ENCODE measurements at regions not wholly inside any gene's neighbourhood (a gene's known extent, or its start where the extent isn't known, plus 50 kb on each side); places are given as distances from the start of the nearest gene placed in this dataset.

DNA sequence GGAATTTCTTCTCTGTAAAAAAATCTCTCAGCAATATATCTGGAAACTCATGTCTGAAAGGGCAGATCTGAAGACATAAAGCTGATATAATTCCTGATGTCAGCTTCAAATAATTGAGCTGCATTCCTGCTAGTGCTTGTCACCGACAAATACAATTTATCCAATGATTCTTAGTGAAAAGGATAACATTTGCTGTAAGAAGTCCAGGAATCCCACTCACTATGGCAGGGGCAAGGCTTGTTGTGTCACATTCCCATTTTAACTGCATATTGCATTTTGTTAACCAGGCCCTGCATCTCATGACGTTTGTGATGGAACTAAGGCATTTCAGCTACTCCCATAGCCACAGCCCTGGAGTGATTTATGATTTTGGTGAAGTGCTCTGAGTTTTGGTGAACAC is 160.1 kb upstream of the DAB2 start:
- Histone ChIP-seq H3K27ac (ENCODE audit: low read depth, low read length, poor library complexity, severe bottlenecking) (no peak overlapping the region), H3K4me1 (ENCODE audit: insufficient read depth, low read length, poor library complexity, severe bottlenecking) (peaks cover 13% of the 10 kb centered on the region), H3K4me3 (ENCODE audit: low read depth, low read length, poor library complexity, severe bottlenecking) (no peak overlapping the region), H3K9me3 (ENCODE audit: low read depth, low read length, poor library complexity, severe bottlenecking) (no peaks in the 10 kb centered on the region), H3K36me3 (ENCODE audit: insufficient read depth, low read length, poor library complexity, severe bottlenecking) (no peaks in the 10 kb centered on the region), H3K27me3 (replicated peaks; ENCODE audit: insufficient read depth, low read depth, low read length, poor library complexity) (peaks cover 11% of the 10 kb centered on the region)
- intact Hi-C loops (cut with micrococcal nuclease; ENCODE audit: unreplicated experiment): loop anchor here (5.0 to 10.0 kb wide), 4 partner anchors 122 to 1290 kb away; no protein-coding TSS in a partner anchor
- ChIA-PET CTCF (no interaction called here), POLR2A (ENCODE audit: low non-redundant PET) (no interaction called here)
- TF ChIP-seq, protein P1, sequence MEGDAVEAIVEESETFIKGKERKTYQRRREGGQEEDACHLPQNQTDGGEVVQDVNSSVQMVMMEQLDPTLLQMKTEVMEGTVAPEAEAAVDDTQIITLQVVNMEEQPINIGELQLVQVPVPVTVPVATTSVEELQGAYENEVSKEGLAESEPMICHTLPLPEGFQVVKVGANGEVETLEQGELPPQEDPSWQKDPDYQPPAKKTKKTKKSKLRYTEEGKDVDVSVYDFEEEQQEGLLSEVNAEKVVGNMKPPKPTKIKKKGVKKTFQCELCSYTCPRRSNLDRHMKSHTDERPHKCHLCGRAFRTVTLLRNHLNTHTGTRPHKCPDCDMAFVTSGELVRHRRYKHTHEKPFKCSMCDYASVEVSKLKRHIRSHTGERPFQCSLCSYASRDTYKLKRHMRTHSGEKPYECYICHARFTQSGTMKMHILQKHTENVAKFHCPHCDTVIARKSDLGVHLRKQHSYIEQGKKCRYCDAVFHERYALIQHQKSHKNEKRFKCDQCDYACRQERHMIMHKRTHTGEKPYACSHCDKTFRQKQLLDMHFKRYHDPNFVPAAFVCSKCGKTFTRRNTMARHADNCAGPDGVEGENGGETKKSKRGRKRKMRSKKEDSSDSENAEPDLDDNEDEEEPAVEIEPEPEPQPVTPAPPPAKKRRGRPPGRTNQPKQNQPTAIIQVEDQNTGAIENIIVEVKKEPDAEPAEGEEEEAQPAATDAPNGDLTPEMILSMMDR (conservative IDR thresholded peaks at IDR 0.05; ENCODE audit: low read depth, low read length): no peak
- TF ChIP-seq EZH2 (IDR thresholded peaks at IDR 0.05; ENCODE audit: borderline replicate concordance, low read depth, low read length, poor library complexity, severe bottlenecking): no peak
- DNase-seq (ENCODE audit: low spot score): no peak
- no TSS peak for BruUV-seq (replicated peaks)

DNA sequence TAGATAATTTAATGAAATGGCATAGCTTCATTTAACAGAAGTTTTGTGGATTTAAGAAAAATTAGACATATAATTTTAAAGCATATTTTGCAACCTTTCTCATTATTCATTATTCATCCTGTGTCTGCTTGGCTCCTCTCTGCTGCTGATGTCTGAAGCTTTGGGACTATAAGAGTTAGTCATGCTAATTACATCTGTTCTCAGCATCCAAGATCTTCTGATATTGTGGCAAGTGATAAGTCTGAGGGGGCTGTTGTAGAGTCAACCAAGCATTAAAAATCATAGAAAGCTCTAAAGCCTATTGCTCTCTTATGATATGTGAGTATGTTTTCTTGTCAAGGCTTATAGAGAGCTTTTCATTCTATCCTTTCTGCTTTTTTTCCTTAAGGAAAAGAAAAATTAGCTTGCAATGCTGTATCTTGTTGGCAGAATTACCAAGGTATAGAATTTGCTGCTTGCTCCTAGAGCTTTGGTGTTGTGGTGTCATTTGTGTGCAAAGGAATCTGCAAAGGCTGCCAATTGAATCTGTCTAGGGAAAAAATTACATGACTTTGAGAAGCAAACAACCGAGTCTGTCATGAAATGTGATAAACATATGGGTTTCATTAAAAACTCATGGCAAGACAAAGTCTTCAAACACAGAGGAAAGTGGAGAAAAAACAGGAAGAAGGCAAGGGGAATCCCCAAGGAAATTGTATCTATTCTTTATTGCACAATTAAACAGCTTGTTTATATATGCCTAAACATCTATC is 156.1 kb upstream of the DAB2 start:
- H3K9me3 ChIP-seq (ENCODE audit: low read depth, low read length, poor library complexity, severe bottlenecking): no peaks in the 10 kb centered on the region
- no TSS peak for BruUV-seq (replicated peaks)
- no peaks in the 10 kb centered on the region for H3K36me3 ChIP-seq (ENCODE audit: insufficient read depth, low read length, poor library complexity, severe bottlenecking)
- ChIA-PET CTCF (interaction anchor here (0.9 kb wide), 1 partner anchor 1154 kb away, joined by 3 read pairs; no protein-coding TSS in a partner anchor), POLR2A (ENCODE audit: low non-redundant PET) (interaction anchor here (0.7 kb wide), 1 partner anchor 1217 kb away, joined by 3 read pairs; the partner anchor contains the start of gene PRKAA1)
- DNase-seq (ENCODE audit: low spot score): peak; percentile 53
- peaks cover 13% of the 10 kb centered on the region for H3K4me1 ChIP-seq (ENCODE audit: insufficient read depth, low read length, poor library complexity, severe bottlenecking)
- TF ChIP-seq EZH2 (IDR thresholded peaks at IDR 0.05; ENCODE audit: borderline replicate concordance, low read depth, low read length, poor library complexity, severe bottlenecking): no peak
- TF ChIP-seq, protein P1 (conservative IDR thresholded peaks at IDR 0.05; ENCODE audit: low read depth, low read length): no peak
- no peak overlapping the region for H3K4me3 ChIP-seq (ENCODE audit: low read depth, low read length, poor library complexity, severe bottlenecking)
- no peaks in the 10 kb centered on the region for H3K27me3 ChIP-seq (replicated peaks; ENCODE audit: insufficient read depth, low read depth, low read length, poor library complexity)
- intact Hi-C loops (cut with micrococcal nuclease; ENCODE audit: unreplicated experiment): loop anchor here (2.0 to 10.0 kb wide), 5 partner anchors 126 to 1294 kb away; no protein-coding TSS in a partner anchor
- H3K27ac ChIP-seq (ENCODE audit: low read depth, low read length, poor library complexity, severe bottlenecking): peak overlapping the region; percentile 39

DNA sequence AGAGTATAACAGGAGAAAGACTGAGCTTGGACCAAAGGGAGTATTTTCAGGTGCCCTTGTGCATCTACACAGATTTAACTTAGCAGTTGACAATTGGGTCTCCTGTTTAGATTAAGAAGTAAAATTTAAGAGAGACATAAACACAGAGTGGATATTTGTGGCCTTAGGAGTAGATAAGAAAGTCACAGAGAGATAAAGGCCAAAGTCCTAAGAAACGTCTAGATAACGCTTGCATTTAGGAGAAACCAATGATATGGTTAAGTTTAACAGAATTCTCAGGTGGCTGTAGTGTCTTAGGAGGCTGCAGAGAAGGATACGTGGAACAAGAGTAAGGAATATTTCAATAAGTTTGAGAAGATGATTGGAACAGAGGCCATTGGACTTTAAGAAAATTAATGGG is 155.0 kb upstream of the DAB2 start:
- ChIA-PET CTCF (interaction anchor here (1.0 kb wide), 1 partner anchor 13 kb away, joined by 7 read pairs; no protein-coding TSS in a partner anchor), POLR2A (ENCODE audit: low non-redundant PET) (no interaction called here)
- H3K27me3 ChIP-seq (replicated peaks; ENCODE audit: insufficient read depth, low read depth, low read length, poor library complexity): no peaks in the 10 kb centered on the region
- intact Hi-C loops (cut with micrococcal nuclease; ENCODE audit: unreplicated experiment): loop anchor here (2.0 to 10.0 kb wide), 5 partner anchors 128 to 1295 kb away; no protein-coding TSS in a partner anchor
- TF ChIP-seq, protein P1 (conservative IDR thresholded peaks at IDR 0.05; ENCODE audit: low read depth, low read length): no peak
- TF ChIP-seq EZH2 (IDR thresholded peaks at IDR 0.05; ENCODE audit: borderline replicate concordance, low read depth, low read length, poor library complexity, severe bottlenecking): no peak
- no peak overlapping the region for H3K4me3 ChIP-seq (ENCODE audit: low read depth, low read length, poor library complexity, severe bottlenecking)
- H3K27ac ChIP-seq (ENCODE audit: low read depth, low read length, poor library complexity, severe bottlenecking): no peak overlapping the region
- H3K9me3 ChIP-seq (ENCODE audit: low read depth, low read length, poor library complexity, severe bottlenecking): no peaks in the 10 kb centered on the region
- no TSS peak for BruUV-seq (replicated peaks)
- H3K36me3 ChIP-seq (ENCODE audit: insufficient read depth, low read length, poor library complexity, severe bottlenecking): no peaks in the 10 kb centered on the region
- peaks cover 13% of the 10 kb centered on the region for H3K4me1 ChIP-seq (ENCODE audit: insufficient read depth, low read length, poor library complexity, severe bottlenecking)
- no peak for DNase-seq (ENCODE audit: low spot score)

All from A673 (cell line).